ENCODE measurements at regions not wholly inside any gene's neighbourhood (a gene's known extent, or its start where the extent isn't known, plus 50 kb on each side); places are given as distances from the start of the nearest gene placed in this dataset.

GRCh38 chr2:234867882-234868285, 83.9 kb upstream of the SH3BP4 start:
- ChIA-PET RAD21 (ENCODE audit: unreplicated experiment) (no interaction called here), SMC1A (ENCODE audit: uncharacterized antibody, unreplicated experiment) (no interaction called here), CTCF (no interaction called here), POLR2A (no interaction called here)
- H4K20me1 ChIP-seq (ENCODE audit: control insufficient read depth, insufficient read depth): no peaks in the 10 kb centered on the region
- no peak overlapping the region for H3K9ac ChIP-seq (ENCODE audit: control insufficient read depth, insufficient read depth, low read length)
- intact Hi-C loops (cut with micrococcal nuclease; ENCODE audit: unreplicated experiment): no loop called here
- WGBS (ENCODE audit: insufficient coverage, insufficient replicate concordance, low lambda C conversion rate, missing lambda C conversion rate): 72% methylated on average over 3 of the region's 3 CpGs
- DNase-seq (ENCODE audit: low read depth, low spot score): no peak
- no peaks in the 10 kb centered on the region for H3K4me1 ChIP-seq (ENCODE audit: control insufficient read depth, insufficient read depth, low read length)
- FAIRE-seq: no peak
- H2AFZ ChIP-seq (ENCODE audit: control insufficient read depth, low read depth, low read length): no peak overlapping the region
- no peaks in the 10 kb centered on the region; the same call in 2 of the 3 replicates for H3K9me3 ChIP-seq (replicated peaks; ENCODE audit: control insufficient read depth, insufficient read depth, low read length)
- no peak overlapping the region for H3K4me2 ChIP-seq (ENCODE audit: control insufficient read depth, insufficient read depth)
- no peaks in the 10 kb centered on the region for H3K27me3 ChIP-seq (replicated peaks in 1 of 2; ENCODE audit: control insufficient read depth in 2 of 2, insufficient read depth in 2 of 2, low read length in 1 of 2)
- no TSS peak for BruUV-seq (replicated peaks)
- no peak overlapping the region for H3K27ac ChIP-seq (ENCODE audit: control insufficient read depth, insufficient read depth)
- in situ Hi-C loops (cut with MboI): no loop called here
- no peak overlapping the region for H3K4me3 ChIP-seq
- H3K79me2 ChIP-seq (ENCODE audit: control insufficient read depth, insufficient read depth, low read length): no peaks in the 10 kb centered on the region
- no peaks in the 10 kb centered on the region for H3K36me3 ChIP-seq (ENCODE audit: control insufficient read depth in 2 of 2, insufficient read depth in 2 of 2, low read length in 1 of 2)
- ATAC-seq: no peak
- no peak for TF ChIP-seq POLR2A (IDR thresholded peaks at IDR 0.05; ENCODE audit: low read depth, low read length)
- no peak for TF ChIP-seq ASH2L (IDR thresholded peaks at IDR 0.05; ENCODE audit: borderline replicate concordance, low read depth)
- no peak for TF ChIP-seq FOXM1 (IDR thresholded peaks at IDR 0.05; ENCODE audit: low read depth, low read length)
- no peak for TF ChIP-seq HSF1 (IDR thresholded peaks at IDR 0.05; ENCODE audit: low read depth, low read length)
- no peak for TF ChIP-seq SIX5 (IDR thresholded peaks at IDR 0.05; ENCODE audit: low read depth, low read length, severe bottlenecking)
- TF ChIP-seq, protein P1, sequence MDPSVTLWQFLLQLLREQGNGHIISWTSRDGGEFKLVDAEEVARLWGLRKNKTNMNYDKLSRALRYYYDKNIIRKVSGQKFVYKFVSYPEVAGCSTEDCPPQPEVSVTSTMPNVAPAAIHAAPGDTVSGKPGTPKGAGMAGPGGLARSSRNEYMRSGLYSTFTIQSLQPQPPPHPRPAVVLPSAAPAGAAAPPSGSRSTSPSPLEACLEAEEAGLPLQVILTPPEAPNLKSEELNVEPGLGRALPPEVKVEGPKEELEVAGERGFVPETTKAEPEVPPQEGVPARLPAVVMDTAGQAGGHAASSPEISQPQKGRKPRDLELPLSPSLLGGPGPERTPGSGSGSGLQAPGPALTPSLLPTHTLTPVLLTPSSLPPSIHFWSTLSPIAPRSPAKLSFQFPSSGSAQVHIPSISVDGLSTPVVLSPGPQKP (IDR thresholded peaks at IDR 0.05; ENCODE audit: low read depth, low read length): no peak
- TF ChIP-seq IRF3 (IDR thresholded peaks at IDR 0.05): no peak
- no peak for TF ChIP-seq MEF2A (IDR thresholded peaks at IDR 0.05; ENCODE audit: insufficient read depth, low read depth, low read length)
- no peak for TF ChIP-seq EGR1 (IDR thresholded peaks at IDR 0.05; ENCODE audit: borderline replicate concordance in 1 of 2, low read depth in 2 of 2, low read length in 2 of 2)
- no peak for TF ChIP-seq SMAD1 (IDR thresholded peaks at IDR 0.05; ENCODE audit: low read depth, partially characterized antibody)
- no peak for TF ChIP-seq JUND (IDR thresholded peaks at IDR 0.05; ENCODE audit: low read depth, low read length)
- no peak for TF ChIP-seq STAT1 (conservative IDR thresholded peaks at IDR 0.05)
- TF ChIP-seq, protein P2, sequence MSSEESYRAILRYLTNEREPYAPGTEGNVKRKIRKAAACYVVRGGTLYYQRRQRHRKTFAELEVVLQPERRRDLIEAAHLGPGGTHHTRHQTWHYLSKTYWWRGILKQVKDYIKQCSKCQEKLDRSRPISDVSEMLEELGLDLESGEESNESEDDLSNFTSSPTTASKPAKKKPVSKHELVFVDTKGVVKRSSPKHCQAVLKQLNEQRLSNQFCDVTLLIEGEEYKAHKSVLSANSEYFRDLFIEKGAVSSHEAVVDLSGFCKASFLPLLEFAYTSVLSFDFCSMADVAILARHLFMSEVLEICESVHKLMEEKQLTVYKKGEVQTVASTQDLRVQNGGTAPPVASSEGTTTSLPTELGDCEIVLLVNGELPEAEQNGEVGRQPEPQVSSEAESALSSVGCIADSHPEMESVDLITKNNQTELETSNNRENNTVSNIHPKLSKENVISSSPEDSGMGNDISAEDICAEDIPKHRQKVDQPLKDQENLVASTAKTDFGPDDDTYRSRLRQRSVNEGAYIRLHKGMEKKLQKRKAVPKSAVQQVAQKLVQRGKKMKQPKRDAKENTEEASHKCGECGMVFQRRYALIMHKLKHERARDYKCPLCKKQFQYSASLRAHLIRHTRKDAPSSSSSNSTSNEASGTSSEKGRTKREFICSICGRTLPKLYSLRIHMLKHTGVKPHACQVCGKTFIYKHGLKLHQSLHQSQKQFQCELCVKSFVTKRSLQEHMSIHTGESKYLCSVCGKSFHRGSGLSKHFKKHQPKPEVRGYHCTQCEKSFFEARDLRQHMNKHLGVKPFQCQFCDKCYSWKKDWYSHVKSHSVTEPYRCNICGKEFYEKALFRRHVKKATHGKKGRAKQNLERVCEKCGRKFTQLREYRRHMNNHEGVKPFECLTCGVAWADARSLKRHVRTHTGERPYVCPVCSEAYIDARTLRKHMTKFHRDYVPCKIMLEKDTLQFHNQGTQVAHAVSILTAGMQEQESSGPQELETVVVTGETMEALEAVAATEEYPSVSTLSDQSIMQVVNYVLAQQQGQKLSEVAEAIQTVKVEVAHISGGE (CRISPR knock-in tag; IDR thresholded peaks at IDR 0.05): no peak
- TF ChIP-seq SRF (IDR thresholded peaks at IDR 0.05; ENCODE audit: low read depth in 2 of 2, low read length in 2 of 2): no peak
- no peak for TF ChIP-seq MTA3 (IDR thresholded peaks at IDR 0.05; ENCODE audit: borderline replicate concordance, low read length)
- TF ChIP-seq RELB (IDR thresholded peaks at IDR 0.05; ENCODE audit: low read depth): no peak
